ENCODE measurements at regions not wholly inside any gene's neighbourhood (a gene's known extent, or its start where the extent isn't known, plus 50 kb on each side); places are given as distances from the start of the nearest gene placed in this dataset.

DNA sequence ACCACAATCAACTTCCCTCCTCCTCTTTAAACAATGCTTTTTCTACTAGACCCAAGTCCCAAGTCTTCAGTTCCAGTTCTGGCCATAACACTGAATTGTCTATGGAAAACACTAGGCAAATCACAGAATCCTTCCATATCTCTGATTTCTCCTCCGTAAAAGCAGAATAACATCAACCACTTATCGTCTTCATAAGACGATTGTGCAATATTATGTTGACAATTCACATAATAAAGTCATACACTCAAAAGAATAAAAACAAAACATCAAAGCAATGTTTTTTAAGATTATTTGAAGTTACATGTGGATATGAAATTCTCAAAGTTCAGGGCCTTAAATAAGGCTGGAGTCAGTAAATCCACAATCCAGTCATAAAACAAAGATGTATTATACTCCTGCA is 84.4 kb downstream of the MTERF1 start:
- ChIA-PET POLR2A (no interaction called here), CTCF (no interaction called here)
- no peak for DNase-seq (ENCODE audit: extremely low spot score)
- TF ChIP-seq, protein P1, sequence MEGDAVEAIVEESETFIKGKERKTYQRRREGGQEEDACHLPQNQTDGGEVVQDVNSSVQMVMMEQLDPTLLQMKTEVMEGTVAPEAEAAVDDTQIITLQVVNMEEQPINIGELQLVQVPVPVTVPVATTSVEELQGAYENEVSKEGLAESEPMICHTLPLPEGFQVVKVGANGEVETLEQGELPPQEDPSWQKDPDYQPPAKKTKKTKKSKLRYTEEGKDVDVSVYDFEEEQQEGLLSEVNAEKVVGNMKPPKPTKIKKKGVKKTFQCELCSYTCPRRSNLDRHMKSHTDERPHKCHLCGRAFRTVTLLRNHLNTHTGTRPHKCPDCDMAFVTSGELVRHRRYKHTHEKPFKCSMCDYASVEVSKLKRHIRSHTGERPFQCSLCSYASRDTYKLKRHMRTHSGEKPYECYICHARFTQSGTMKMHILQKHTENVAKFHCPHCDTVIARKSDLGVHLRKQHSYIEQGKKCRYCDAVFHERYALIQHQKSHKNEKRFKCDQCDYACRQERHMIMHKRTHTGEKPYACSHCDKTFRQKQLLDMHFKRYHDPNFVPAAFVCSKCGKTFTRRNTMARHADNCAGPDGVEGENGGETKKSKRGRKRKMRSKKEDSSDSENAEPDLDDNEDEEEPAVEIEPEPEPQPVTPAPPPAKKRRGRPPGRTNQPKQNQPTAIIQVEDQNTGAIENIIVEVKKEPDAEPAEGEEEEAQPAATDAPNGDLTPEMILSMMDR (IDR thresholded peaks at IDR 0.05; ENCODE audit: control extremely low read depth, extremely low read depth, low read depth, missing control alignments) = no peak

GRCh38 chr7:91798425-91798824 is 82.1 kb downstream of the MTERF1 start:
- TF ChIP-seq, protein P1 (IDR thresholded peaks at IDR 0.05; ENCODE audit: control extremely low read depth, extremely low read depth, low read depth, missing control alignments) = no peak
- CTCF ChIA-PET = no interaction called here
- POLR2A ChIA-PET = no interaction called here
- no peak for DNase-seq (ENCODE audit: extremely low spot score)

GRCh38 chr7:91800389-91800788 is 80.1 kb downstream of the MTERF1 start:
- no peak for DNase-seq (ENCODE audit: extremely low spot score)
- TF ChIP-seq, protein P1 (IDR thresholded peaks at IDR 0.05; ENCODE audit: control extremely low read depth, extremely low read depth, low read depth, missing control alignments) = no peak
- ChIA-PET CTCF (interaction anchor here (1.1 to 1.3 kb wide), 2 partner anchors 12 to 30 kb away, joined by 6 to 7 read pairs; no protein-coding TSS in a partner anchor), POLR2A (no interaction called here)

- DNase-seq (ENCODE audit: extremely low spot score) = no peak
- CTCF ChIA-PET = interaction anchor here (1.1 to 1.3 kb wide), 2 partner anchors 11 to 29 kb away, joined by 6 to 7 read pairs; no protein-coding TSS in a partner anchor
- POLR2A ChIA-PET = no interaction called here
- TF ChIP-seq, protein P1 (IDR thresholded peaks at IDR 0.05; ENCODE audit: control extremely low read depth, extremely low read depth, low read depth, missing control alignments) = no peak
These were observed 79.0 kb downstream of the MTERF1 start for GRCh38 chr7:91801331-91801983.

DNA sequence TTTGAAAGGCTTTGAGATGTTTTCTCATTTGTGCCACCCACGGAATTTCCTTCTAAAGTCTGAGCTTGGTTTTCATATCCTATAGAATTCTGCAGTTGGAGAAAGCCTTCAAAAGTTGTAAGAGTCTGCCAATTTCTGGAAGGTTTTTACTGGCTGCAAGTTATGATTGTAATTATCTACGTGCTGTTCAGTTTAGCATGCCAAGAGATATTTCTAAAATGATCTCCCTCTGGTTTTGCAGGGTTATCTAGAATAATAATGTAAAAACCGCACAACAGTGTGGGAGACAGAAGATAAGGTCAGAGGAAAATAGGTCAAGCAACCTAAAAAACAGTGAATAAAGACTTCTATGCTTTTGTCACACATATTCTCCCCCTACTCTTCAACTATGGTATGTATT is 69.3 kb downstream of the MTERF1 start:
- CTCF ChIA-PET = interaction anchor here (2.4 kb wide), 1 partner anchor 10 kb away, joined by 7 read pairs; no protein-coding TSS in a partner anchor
- TF ChIP-seq, protein P1 (IDR thresholded peaks at IDR 0.05; ENCODE audit: control extremely low read depth, extremely low read depth, low read depth, missing control alignments) = no peak
- POLR2A ChIA-PET = no interaction called here
- DNase-seq (ENCODE audit: extremely low spot score) = no peak

GRCh38 chr7:91811641-91812040 is 68.9 kb downstream of the MTERF1 start:
- POLR2A ChIA-PET = no interaction called here
- DNase-seq (ENCODE audit: extremely low spot score) = no peak
- TF ChIP-seq, protein P1 (IDR thresholded peaks at IDR 0.05; ENCODE audit: control extremely low read depth, extremely low read depth, low read depth, missing control alignments) = no peak
- CTCF ChIA-PET = interaction anchor here (2.1 to 3.4 kb wide), 3 partner anchors 11 to 19 kb away, joined by 7 to 17 read pairs (median 8); no protein-coding TSS in a partner anchor

Data from GM10248 (cell line).